ENCODE measurements at regions not wholly inside any gene's neighbourhood (a gene's known extent, or its start where the extent isn't known, plus 50 kb on each side); places are given as distances from the start of the nearest gene placed in this dataset.
"Not testable (repeated sequence)": the region's sequence is repeated elsewhere in the genome, so short reads cannot be mapped to it uniquely, and the experiment has no call there.

GRCh38 chr20:28562510-28562898, 2695.0 kb upstream of the DEFB115 start:
- no peak for DNase-seq (ENCODE audit: low read depth)

GRCh38 chr20:28562899-28563521, 2694.5 kb upstream of the DEFB115 start:
- DNase-seq (ENCODE audit: low read depth): not testable (repeated sequence)

GRCh38 chr20:28564024-28564423, 2693.4 kb upstream of the DEFB115 start:
- DNase-seq (ENCODE audit: low read depth): not testable (repeated sequence)

GRCh38 chr20:28564688-28565463, 2692.6 kb upstream of the DEFB115 start:
- not testable (repeated sequence) for DNase-seq (ENCODE audit: low read depth)

- not testable (repeated sequence) for DNase-seq (ENCODE audit: low read depth)
Observed at GRCh38 chr20:28575991-28576390, 2681.5 kb upstream of the DEFB115 start.

- DNase-seq (ENCODE audit: low read depth): not testable (repeated sequence)
Observed at GRCh38 chr20:28591680-28592079, 2665.8 kb upstream of the DEFB115 start.

- DNase-seq (ENCODE audit: low read depth): not testable (repeated sequence)
Observed at GRCh38 chr20:28593383-28593782, 2664.1 kb upstream of the DEFB115 start.

GRCh38 chr20:28594476-28594875, 2663.0 kb upstream of the DEFB115 start:
- not testable (repeated sequence) for DNase-seq (ENCODE audit: low read depth)

- DNase-seq (ENCODE audit: low read depth): not testable (repeated sequence)
Observed at GRCh38 chr20:28602006-28602402, 2655.5 kb upstream of the DEFB115 start.

GRCh38 chr20:28602403-28603217, 2654.9 kb upstream of the DEFB115 start:
- DNase-seq (ENCODE audit: low read depth): peak; percentile 57

- not testable (repeated sequence) for DNase-seq (ENCODE audit: low read depth)
Observed at GRCh38 chr20:28603218-28603577, 2654.3 kb upstream of the DEFB115 start.

- DNase-seq (ENCODE audit: low read depth): no peak
Observed at GRCh38 chr20:28616354-28616753, 2641.1 kb upstream of the DEFB115 start.

GRCh38 chr20:28619956-28620651, 2637.4 kb upstream of the DEFB115 start:
- not testable (repeated sequence) for DNase-seq (ENCODE audit: low read depth)

- not testable (repeated sequence) for DNase-seq (ENCODE audit: low read depth)
Observed at GRCh38 chr20:28625112-28625511, 2632.4 kb upstream of the DEFB115 start.

- DNase-seq (ENCODE audit: low read depth): not testable (repeated sequence)
Observed at GRCh38 chr20:28640831-28641230, 2616.6 kb upstream of the DEFB115 start.
